Osteocyte (in vitro differentiated cells): ENCODE measurements at regions not wholly inside any gene's neighbourhood (a gene's known extent, or its start where the extent isn't known, plus 50 kb on each side); places are given as distances from the start of the nearest gene placed in this dataset.
A peak's percentile ranks its signal among the peaks of the same experiment; 100 is the strongest.

Source experiments
- DNase-seq: peaks from one replicate; pipeline ENCODE4 v3.0.0; 2021; ENCODE audit warnings: mixed read lengths; ENCODE audit not compliant: unreplicated experiment; ENCODE audit errors: extremely low spot score
- H3K27ac Mint-ChIP-seq: one replicate; pipeline ENCODE4 v1.8.0; 2021; ENCODE audit warnings: mild to moderate bottlenecking, mixed read lengths; ENCODE audit not compliant: unreplicated experiment
- H3K27me3 Mint-ChIP-seq: one replicate; pipeline ENCODE4 v1.8.0; 2021; ENCODE audit warnings: mixed read lengths; ENCODE audit not compliant: unreplicated experiment
- H3K36me3 Mint-ChIP-seq: one replicate; pipeline ENCODE4 v1.8.0; 2021; ENCODE audit warnings: mixed read lengths; ENCODE audit not compliant: unreplicated experiment
- H3K4me1 Mint-ChIP-seq: one replicate; pipeline ENCODE4 v1.8.0; 2021; ENCODE audit warnings: mixed read lengths; ENCODE audit not compliant: unreplicated experiment
- H3K4me3 Mint-ChIP-seq: one replicate; pipeline ENCODE4 v1.8.0; 2021; ENCODE audit warnings: mild to moderate bottlenecking, moderate library complexity, mixed read lengths; ENCODE audit not compliant: unreplicated experiment
- H3K9me3 Mint-ChIP-seq: one replicate; pipeline ENCODE4 v1.8.0; 2021; ENCODE audit warnings: mixed read lengths; ENCODE audit not compliant: unreplicated experiment
- TF ChIP-seq, protein P1 (sequence below): fragments of 200-600 bp; sonication (generic); IDR thresholded peaks from 2 replicates; pipeline ENCODE4 v1.5.0; 2021; ENCODE audit warnings: antibody characterized with exemption, mild to moderate bottlenecking, moderate library complexity

DNA sequence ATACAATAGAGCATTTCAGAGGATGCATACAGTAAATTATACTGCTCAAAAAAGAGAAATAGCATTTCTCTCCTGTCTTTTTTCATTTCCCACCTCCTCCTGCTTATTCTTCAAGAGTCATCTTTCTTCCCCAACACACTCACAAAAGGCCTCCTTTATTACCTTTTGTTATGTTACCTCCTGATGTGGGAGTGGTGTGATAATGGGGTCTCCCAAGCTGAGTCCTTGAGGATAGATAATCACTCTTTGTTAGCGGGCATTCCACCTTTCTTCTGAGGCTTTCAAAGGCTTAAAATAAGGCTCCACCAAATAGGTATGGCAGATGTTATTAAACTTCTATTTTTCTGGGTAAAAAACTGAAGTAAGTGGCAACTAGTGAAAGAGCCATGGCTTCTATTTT lies 159.8 kb downstream of the CPEB2 start:
- Mint-ChIP-seq H3K36me3 (no peaks in the 10 kb centered on the region), H3K4me3 (no peak overlapping the region), H3K27me3 (peaks cover 28% of the 10 kb centered on the region), H3K4me1 (no peaks in the 10 kb centered on the region), H3K9me3 (no peaks in the 10 kb centered on the region), H3K27ac (no peak overlapping the region)
- TF ChIP-seq, protein P1, sequence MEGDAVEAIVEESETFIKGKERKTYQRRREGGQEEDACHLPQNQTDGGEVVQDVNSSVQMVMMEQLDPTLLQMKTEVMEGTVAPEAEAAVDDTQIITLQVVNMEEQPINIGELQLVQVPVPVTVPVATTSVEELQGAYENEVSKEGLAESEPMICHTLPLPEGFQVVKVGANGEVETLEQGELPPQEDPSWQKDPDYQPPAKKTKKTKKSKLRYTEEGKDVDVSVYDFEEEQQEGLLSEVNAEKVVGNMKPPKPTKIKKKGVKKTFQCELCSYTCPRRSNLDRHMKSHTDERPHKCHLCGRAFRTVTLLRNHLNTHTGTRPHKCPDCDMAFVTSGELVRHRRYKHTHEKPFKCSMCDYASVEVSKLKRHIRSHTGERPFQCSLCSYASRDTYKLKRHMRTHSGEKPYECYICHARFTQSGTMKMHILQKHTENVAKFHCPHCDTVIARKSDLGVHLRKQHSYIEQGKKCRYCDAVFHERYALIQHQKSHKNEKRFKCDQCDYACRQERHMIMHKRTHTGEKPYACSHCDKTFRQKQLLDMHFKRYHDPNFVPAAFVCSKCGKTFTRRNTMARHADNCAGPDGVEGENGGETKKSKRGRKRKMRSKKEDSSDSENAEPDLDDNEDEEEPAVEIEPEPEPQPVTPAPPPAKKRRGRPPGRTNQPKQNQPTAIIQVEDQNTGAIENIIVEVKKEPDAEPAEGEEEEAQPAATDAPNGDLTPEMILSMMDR: no peak
- no peak for DNase-seq

DNA sequence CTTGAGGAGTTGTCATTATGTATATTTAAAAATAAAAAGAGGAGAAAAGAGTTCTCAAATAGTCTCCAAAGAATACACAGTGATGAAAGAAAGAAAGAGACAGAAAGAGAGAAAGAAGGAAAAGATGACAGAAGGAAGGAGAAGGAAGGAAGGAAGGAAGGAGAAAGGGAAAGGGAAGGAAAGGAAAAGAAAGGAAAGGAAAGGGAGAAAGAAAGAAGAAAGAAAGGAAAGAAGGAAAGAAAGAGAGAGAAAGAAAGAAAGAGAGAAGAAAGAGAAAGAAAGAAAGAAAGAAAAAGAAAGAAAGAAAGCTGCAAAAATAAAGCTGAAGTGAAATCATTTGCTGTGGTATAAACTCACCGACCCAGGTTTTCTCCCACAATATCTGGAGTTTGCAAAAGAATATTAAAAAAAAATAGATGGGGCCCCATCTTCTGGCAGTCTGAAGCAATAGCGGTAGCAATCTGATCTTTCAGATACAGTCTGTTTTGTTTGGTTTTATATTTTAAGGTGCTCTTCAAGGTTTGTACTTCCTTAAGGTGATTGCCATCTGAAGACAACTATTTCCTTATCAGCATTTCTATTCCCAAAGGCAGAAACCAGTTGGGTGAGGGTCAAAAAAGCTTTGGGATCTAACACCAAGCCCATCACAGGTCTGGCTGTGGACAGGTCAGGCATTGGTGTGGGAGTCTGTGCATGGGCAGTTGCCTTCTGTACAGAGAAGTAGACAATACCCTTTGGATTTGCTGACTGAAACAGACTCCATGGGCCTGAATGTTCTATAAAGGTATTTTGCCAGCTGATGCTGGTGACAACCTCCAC lies 160.4 kb downstream of the CPEB2 start:
- no peak overlapping the region for H3K27ac Mint-ChIP-seq
- DNase-seq: no peak
- no peaks in the 10 kb centered on the region for H3K36me3 Mint-ChIP-seq
- H3K4me3 Mint-ChIP-seq: no peak overlapping the region
- peaks cover 29% of the 10 kb centered on the region for H3K27me3 Mint-ChIP-seq
- no peaks in the 10 kb centered on the region for H3K4me1 Mint-ChIP-seq
- TF ChIP-seq, protein P1: peak; percentile 75
- no peaks in the 10 kb centered on the region for H3K9me3 Mint-ChIP-seq

DNA sequence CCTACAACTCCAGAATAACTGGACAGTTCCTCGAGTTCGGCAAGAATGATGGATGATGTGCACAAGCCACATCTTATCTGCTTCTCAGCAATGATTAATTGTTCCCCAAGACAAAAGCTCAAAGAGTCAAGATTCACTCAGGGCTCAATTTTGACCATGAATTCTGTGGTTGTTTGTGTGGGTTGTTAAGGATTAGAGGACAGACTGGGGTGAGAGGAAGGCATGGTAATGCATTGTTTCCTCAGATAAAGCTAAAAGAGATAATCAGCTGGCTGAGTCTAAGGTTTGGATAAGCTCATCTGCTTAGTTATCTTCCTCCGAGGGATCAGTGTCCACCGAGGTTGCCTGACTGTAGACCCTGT lies 161.0 kb downstream of the CPEB2 start:
- no peaks in the 10 kb centered on the region for H3K4me1 Mint-ChIP-seq
- H3K4me3 Mint-ChIP-seq: no peak overlapping the region
- no peak overlapping the region for H3K27ac Mint-ChIP-seq
- H3K9me3 Mint-ChIP-seq: no peaks in the 10 kb centered on the region
- peaks cover 35% of the 10 kb centered on the region for H3K27me3 Mint-ChIP-seq
- TF ChIP-seq, protein P1: no peak
- DNase-seq: no peak
- H3K36me3 Mint-ChIP-seq: no peaks in the 10 kb centered on the region

DNA sequence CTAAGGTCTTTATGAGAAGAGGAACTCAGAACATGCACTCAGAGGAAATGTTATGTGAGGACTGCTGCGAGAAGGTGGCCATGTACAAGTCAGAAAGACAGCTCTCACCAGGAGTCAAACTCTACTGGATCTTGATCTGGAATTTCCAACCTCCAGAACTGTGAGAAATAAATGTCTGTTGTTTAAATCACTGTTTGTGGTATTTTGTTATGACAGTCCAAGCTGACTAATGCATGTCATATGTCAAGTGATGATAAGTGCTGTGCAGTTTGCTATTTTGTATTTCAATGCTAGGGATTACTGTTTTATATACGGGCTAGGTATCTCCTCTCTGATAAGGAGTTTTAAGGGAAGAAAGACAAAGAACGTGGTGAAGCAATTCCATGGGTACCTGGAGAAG lies 162.3 kb downstream of the CPEB2 start:
- TF ChIP-seq, protein P1: no peak
- no peaks in the 10 kb centered on the region for H3K4me1 Mint-ChIP-seq
- H3K36me3 Mint-ChIP-seq: no peaks in the 10 kb centered on the region
- peaks cover 45% of the 10 kb centered on the region for H3K27me3 Mint-ChIP-seq
- no peak overlapping the region for H3K4me3 Mint-ChIP-seq
- no peaks in the 10 kb centered on the region for H3K9me3 Mint-ChIP-seq
- H3K27ac Mint-ChIP-seq: no peak overlapping the region
- DNase-seq: no peak

DNA sequence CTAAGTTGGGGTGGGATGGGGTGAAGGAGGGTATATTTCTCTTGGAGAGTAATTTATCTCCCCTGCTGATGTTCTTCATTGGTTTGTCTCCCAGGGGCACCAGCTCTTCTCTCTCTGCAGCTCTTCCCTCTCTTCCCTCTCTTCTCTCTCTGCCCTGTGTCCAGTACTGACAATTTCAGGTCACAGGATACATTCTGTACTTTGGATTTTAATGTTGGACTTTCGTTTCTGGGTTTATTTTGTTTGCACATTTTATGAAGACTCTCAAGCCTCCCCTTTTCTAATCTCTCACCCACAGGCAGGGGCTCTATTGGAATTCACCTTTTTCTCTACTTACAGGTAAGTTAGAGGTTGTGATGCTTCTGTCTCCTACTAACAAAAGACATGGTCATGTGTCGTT lies 165.5 kb downstream of the CPEB2 start:
- Mint-ChIP-seq H3K9me3 (peaks cover 14% of the 10 kb centered on the region), H3K4me3 (no peak overlapping the region), H3K27ac (no peak overlapping the region), H3K27me3 (peaks cover 54% of the 10 kb centered on the region), H3K4me1 (no peaks in the 10 kb centered on the region), H3K36me3 (peaks cover 2% of the 10 kb centered on the region)
- TF ChIP-seq, protein P1: no peak
- DNase-seq: no peak
